ENCODE measurements at regions not wholly inside any gene's neighbourhood (a gene's known extent, or its start where the extent isn't known, plus 50 kb on each side); places are given as distances from the start of the nearest gene placed in this dataset.

DNA sequence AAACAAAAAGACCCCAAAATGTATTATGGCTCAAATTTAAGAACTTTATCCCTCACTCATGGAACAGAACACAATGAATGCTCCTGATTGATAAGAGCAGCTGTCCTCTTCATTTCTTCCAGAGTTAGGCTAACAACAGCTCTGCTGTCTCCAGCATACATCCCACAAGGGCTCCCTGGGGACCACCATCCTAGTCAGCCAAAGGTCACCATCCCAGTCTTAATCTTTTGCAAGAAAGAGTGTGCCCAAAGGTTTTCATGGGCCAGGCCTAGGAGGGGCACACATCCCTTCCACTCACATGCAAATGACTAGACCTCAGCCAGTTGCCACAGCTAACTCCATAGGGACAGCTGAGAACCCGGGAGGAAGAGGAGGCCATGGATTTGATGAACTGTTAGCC is 555.3 kb downstream of the BUD13 start:
- DNase-seq (ENCODE audit: low read depth in 2 of 2) = no peak

DNA sequence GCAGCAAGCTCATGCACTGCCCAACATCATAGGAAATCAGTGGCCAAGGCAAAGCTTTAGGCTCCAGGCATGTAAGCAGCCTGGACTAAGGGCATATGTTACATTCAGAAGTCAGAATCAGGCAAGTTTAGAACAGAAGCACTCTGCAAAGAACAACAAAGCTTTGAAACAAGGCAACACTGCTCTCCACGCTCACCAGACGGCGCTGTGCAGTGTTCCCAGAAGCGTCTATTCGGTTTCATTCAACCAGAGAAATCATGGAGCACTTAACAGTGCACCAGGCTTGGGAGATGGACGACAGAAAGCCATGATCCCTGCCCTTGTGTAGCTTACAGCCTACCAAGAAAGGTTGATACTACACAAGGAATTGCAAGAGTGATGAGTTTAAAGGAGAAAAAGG is 555.8 kb downstream of the BUD13 start:
- peak in 1 of 2 experiments; percentile 17 for DNase-seq (ENCODE audit: low read depth in 2 of 2)

DNA sequence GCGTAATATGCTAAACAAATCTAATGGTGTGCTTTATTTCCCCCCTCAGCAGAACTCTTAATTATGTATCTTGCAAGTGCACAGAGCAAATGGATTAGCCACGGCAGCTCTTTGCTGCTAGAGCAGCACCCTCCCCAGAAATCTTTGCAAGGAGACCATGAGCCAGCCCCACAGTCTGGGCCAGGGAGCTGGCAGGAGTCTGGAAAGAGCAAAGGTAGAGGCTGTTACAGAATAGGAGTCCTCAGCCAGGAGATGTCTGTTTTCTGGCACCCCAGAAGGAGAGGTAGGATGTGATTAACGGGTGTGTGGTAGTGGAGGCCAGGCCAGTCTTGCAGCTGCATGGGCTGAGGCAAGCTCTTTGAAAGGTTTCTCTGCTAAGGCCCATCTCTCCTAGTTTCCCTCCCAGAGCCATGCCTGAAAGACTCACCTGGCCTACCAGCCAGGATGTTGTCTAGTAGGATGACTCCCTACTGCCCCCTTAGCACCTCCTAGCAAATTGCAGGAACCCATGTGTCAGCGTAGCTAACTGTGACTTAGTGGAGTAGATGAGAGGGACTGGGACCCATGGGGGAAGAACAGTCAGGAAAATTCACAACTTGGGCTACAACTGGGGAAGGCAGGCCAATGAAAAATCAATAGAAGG is 557.2 kb downstream of the BUD13 start:
- no peak for DNase-seq (ENCODE audit: low read depth in 2 of 2)

DNA sequence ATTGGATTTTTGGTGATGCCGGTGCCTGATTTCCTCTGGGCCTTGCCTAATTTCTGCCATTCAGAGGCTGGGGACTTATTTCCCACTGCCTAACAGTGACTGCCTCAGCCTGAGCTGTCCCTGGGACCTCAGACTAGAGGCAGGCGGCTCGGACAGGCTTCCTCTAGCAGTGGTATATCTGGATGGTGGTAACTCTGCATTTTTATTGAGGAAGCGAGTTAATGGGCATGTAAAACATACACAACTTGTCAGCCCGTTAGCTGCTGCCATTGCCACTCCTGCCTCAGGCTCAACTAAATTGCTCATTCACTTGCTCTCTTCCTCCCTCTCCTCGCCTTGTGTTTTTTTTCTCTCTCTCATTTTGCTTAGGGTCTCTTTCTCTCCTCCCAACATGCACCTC is 561.6 kb downstream of the BUD13 start:
- no peak for DNase-seq (ENCODE audit: low read depth in 2 of 2)

DNA sequence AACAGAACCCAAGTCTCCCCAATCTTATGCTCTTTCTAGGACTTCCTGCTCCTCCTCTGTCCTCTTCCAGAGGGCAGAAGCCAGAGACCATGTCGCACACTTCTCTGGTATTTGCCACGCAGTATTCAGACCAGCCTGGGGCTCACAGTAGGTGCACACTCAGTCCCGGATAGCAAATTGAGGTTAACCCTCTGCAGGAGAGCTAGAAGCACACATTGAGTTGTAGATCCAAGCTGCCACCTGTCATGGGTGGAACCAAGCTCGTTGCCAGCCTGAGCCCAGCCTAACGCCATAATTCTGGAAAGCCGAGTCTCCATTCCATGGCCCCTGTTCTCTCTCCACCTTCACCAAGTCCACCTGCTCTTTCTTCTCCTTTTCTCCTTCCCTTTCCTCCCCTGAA is 562.1 kb downstream of the BUD13 start:
- DNase-seq (ENCODE audit: low read depth in 2 of 2) = no peak

DNA sequence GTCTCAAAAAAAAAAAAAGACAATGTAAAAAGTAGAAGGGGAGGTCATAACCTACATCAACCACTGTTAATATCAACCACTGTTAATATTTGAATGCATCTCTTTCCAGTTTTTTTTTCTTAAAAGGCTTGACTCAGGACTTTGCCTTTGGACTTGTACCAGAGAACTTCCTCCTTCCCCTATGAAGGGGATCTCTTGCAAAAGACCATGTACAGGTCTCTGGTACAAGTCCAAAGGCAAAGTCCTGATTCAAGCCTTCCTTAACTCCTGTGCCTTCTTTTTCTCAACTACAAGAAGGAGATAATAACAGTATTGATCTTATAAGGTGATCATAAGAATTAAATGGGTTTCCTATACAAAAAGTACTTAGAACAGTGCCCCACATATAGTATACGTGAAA is 563.5 kb downstream of the BUD13 start:
- DNase-seq (ENCODE audit: low read depth in 2 of 2) = no peak

DNA sequence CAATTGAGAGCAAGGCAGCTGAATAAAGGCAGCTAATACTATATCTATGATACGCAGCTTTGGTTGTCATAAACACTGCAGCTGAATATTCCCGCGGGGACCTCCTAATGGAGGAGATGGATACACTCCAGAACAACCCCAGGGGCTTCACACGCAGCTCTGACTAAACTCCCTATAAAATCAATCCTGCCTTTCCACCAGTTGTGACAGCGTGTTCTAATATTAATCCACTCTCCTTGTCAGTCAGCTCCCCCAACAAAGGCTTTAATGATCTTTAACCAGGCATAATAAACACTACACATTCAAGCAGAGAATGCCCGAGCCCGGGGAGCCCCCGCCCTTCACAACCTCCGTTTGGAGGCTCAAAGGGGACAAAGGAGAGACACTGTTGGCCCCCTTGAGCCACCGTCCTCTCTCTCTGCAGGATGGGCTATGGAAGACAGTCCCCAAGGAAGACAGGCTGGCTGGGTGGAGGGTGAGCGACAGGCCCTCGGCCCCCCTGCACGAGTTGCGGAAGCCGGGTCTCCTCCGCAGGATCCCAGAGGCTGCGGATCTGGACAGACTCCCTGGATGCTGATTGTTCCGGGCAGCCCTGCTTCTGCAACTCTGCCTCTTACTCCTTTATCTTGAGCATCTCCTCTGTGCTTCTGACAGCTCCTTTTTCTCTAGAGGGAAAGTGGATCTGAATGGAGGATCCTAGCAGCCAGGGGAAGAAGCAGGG is 565.2 kb downstream of the BUD13 start:
- no peak for DNase-seq (ENCODE audit: low read depth in 2 of 2)

DNA sequence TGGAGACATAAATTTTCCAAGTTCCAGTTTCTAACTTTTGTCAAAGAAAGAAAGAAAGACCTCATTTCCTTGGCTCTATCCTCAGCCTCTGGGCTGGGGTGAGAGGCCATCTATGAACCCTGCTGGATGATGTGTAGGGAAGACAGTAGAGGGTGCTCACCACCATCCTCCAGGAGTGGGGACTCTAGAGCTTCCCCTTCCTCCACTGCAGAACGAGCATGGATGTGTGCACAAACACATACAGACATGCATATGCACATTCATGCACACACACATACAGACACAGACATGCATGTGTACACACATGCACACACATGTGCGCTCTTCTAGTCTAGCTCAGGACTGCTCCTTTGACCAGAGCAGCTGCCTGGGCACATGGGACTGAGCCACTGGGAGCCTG is 565.8 kb downstream of the BUD13 start:
- DNase-seq (ENCODE audit: low read depth in 2 of 2) = no peak

DNA sequence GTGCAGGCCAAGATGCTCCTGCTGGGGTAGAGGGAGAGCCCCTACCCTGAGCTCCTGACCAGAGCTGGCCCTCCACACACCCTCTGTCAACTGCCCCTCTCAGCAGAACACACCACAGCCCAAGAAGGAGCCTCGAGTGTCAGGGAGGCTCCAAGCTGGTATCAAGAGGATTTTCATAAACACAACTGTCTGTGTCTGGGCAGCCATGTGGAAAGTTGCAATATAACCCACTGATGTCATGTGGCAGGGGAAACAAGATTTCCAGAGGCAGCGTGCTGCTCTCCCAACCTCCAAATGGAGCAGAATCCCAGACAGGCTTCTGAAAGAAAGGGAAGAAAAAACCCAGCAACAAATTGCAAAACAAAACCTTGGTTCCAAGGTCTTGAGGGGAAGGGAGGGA is 569.9 kb downstream of the BUD13 start:
- DNase-seq (ENCODE audit: low read depth in 2 of 2) = no peak

DNA sequence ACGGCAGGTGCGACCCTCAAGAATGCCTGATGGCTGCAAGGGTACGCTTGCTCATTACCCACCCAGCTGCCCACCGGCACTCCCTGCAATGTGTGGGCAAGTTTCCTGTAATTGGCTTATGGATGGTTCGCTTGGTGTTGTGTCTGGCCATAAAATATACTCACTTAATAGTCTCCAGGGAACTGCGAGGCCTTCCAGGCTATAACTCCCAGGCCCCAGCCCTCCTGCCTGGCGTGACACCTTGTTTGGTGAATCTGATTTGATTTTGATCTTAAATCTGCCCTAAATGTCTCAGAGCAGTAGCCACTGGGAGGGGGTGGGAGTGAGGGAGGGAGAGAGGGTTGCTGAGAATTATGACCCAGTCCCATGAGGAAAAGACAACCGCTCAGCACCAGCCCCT is 572.2 kb downstream of the BUD13 start:
- DNase-seq (ENCODE audit: low read depth in 2 of 2) = no peak

DNA sequence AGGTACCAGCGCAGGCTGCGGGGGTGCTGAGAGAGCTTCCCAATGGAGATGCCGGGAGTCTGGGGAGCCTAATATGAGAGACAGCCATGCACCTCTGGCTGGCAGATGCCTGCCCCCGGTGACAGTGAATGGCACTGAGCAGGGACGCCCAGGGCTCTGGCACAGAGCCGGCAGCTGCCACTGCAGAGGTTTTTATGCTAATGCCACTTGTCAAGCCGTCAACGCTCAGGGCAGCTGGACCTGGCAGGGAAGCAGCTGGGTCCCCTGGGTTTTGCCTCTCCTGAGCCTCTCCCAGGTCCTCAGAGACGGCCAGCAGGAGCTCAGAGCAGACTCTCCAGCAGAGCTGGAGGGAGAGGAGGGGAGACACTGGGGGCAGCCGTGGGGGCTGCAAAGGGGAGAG is 573.6 kb downstream of the BUD13 start:
- DNase-seq (ENCODE audit: low read depth in 2 of 2) = no peak

DNA sequence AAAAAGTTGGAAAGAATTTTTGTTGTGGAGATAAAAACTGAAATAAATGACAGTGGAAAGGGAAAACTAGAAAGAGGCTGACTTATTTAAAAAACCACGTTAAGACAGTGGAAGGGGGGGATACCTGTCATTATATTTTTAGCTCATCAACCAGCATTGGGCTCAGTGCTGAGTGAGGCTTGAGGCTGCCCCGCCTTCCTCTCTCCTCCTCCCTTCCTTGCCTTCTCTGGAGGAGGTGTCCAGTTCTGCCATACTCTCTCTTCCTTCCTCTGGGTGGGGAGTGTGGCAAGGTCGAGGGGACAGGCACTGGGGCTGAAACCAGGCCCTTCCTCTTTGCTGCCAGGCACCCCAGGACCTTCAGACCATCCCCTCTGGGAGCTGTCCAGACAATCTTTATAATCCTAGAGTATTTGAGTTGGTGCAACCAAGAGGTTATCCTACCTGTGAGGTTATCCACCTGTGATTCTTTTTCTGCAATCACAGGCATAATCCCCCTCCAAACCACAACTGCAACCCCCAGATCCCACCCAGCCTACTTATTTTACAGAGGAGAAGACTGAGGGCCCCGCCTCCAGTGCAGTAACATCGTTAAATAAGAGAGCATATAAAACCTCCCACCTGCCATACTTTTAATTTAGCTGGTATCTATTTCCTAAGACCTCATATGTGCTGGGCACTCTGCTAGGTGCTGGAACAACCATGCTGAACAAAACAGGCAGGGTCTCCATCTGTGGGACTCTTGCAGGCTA is 578.5 kb downstream of the BUD13 start:
- no peak for DNase-seq (ENCODE audit: low read depth in 2 of 2)

DNA sequence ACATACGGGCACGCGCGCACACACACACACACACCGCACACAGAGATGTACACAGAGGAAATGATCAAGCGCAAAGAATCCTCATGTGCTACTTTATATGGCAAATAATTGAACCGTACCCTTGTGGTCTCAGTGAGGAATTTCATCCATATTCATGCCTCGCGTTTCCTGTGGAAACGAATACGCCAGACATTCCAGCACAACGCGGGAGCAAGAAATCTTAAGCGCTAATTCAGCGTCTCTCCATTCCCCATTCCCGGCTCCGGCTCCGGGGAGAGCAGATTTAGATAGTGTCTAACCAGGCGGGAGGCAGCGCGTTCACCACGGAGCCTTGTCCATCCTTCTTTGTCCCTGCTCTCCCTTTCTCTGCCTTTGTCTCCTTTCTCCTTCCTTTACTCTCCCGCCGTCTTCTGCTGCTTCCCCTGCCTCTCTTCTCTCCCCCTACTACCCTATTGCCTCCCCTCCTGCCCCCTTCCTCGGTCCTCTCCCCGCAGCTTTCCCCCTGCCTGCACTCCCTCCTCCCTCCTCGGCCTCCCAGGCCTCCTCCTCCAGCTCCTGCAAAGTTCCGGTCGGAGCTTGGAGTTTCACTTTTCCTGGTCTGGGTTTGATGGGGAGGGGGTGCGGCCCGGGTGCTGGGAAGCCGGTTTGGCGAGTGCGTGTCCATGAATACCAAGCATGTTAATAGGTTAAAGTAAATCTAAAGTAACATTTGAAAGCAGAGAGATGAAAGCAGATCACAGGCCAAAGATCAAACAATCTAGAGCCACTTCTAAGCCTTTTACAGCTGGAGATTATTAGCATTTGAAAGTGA is 579.3 kb downstream of the BUD13 start:
- DNase-seq (ENCODE audit: low read depth in 2 of 2) = no peak

DNA sequence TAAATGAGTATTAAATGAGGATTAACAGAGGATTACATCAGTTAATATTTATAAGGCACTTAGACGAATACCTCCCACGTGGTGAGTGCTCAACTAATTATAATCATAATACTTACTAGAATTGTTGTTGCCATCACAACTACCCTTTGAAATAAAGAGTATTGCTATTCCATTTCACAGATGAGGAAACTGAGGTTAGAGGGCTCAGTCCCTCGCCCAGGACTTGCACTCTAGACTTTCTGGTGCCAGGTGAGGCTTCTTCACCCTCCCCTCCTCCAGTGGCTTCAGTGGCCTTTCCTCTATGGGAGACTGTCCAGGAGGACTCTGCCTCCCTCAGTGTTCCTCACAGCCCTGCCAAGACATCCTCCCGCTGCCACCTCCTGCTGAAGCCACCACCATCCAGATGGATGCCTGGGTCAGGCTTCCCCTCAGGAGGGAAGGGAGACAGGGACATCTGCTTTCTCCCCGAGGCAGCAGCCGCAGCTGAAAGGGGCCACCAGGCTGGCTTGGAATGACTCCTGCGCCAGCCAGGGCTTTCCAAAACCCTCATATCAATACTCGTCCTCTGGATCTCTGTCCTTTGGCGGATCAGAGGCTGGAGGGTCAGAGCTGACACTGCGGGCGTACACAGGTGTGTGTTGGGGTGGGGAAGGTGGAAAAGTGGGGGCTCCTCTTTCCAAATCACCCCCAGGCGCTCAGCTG is 580.1 kb downstream of the BUD13 start:
- DNase-seq (ENCODE audit: low read depth in 2 of 2) = no peak

DNA sequence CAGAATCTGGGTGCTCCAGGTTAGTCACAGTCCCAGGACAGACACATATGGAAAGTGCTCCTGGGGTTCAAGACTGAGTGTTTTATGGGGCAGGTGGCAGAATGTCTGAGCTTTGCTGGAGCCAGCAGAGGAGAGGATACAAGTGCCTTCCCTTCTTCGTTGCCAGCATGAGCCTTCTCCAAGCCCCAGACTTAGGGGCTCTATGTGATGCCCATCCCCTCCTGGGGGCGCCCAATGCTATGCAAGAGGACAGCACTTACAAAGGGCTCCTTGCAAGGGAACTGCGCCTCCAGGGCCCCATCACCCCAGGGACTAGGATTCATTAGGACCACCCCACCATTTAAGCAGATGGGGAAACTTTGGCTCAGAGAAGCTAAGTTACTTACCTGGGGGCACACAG is 581.9 kb downstream of the BUD13 start:
- DNase-seq (ENCODE audit: low read depth in 2 of 2) = no peak

DNA sequence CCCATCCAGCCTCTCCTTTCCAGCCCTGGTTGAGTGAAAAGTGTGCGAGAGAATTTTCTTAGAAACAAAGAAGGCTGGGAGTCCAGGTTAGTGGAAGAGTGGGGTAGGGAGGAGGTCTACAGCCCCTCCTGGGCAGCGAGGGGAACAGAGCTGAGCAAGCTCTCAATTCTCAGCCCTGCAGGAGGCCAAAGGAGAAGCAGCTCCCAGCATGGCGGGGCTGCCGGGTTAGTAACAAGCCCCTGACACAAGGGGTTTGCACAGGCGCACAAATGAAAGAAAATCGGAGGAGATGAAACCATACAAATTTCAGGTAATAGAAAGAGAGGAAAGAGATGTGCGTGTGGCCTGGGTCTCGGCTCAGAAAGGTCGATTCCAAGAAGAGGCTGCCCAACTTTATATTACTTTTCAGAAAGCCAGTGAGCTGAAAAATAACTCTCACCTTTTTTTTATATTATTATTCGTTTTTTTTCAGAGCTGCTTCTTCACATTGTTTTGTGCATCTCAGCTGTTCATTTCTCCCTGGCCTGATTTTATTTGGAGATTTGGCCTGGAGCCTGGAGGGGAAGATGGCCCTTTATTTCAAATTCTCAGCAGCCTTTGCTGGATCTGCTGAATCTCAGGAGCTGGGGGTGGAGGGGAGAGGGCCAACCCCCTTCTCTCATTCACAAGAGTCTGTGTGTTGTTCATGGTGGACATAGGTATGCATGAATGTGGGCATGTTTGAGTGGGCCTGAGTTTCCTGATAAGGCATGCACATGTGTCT is 583.2 kb downstream of the BUD13 start:
- no peak for DNase-seq (ENCODE audit: low read depth in 2 of 2)

DNA sequence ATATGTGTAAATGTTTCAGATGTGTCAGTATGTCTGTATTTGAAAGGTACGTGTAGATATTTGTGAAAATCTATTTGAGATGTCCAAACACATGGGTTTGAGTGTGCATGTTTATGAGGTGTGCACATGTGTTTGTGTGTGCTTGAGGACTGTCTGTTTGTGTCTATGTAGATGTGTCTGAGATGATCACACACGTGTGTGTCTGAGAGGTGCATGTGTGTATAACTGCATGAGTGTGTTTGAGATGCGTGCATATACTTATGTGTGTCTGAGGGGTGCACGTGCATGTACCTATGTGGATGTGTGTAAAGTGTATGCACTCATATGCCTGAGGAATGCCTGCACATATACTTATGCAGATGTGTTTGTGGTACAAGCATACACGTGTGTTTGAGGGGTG is 584.4 kb downstream of the BUD13 start:
- no peak for DNase-seq (ENCODE audit: low read depth in 2 of 2)

DNA sequence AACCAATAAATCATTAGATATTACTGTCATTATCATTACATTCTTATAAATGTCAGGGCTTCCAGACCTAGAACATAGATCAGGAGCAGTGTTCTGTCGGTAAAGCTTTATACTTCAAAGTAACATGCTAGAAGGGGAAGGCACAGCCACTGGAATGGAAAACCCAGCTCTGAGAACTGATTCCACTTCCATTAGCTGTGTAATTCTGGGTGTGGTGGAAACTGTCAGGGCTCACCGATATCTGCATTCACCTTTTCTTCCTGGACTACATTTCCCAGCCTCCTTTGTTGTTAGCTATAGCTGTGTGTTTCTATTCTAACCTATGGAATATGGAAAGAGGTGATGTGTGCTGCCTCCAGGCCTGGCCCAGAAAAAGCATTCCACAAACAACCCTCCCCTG is 585.8 kb downstream of the BUD13 start:
- DNase-seq (ENCODE audit: low read depth in 2 of 2) = no peak

DNA sequence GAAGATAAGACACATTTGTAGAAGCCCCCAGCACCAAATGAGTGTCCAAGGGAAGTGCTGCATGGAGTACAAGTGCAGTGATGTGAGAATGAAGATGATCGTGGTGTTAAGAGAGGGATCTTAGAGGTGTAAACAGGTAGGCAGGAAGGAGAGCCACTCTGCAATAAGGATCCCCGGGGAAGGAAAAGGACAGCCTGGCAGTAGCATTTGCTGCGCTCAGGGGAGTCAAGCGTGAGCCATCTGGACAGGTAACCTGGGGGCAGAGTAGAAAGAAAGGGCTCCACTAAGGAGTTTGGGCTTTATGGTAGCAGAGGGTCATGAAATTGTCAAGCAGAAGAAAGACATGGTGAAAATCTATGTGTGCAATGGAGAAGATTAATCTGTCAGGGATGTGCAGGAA is 587.2 kb downstream of the BUD13 start:
- DNase-seq (ENCODE audit: low read depth in 2 of 2) = no peak

DNA sequence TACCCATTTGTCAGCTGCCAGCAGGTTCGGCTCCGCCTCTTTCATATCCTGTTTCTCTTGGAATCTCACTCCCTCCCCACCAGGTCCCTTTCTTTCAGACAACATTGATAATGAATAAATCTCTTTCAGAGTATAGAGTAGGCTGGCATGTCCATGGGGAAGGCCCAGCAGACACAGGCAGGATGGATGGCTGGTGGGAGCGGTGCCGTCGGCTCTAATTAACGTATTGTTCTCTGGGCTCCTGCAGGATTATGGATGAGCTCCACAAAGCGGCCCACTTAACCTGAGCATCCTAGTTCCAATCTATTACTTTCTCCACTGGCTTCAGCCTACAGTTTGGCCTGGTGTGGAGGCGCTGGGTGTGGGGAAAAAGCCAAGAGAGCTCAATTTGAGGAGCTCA is 588.0 kb downstream of the BUD13 start:
- no peak for DNase-seq (ENCODE audit: low read depth in 2 of 2)
